MM.1S (cell line): ENCODE measurements at regions not wholly inside any gene's neighbourhood (a gene's known extent, or its start where the extent isn't known, plus 50 kb on each side); places are given as distances from the start of the nearest gene placed in this dataset.

Source experiments
- EZH2 ChIP-seq: fragments of 300-600 bp; sonication (generic); optimal IDR thresholded peaks from 2 replicates; pipeline ENCODE3; 2017; ENCODE audit warnings: low read depth, mild to moderate bottlenecking, antibody characterized with exemption, low read length, mixed read lengths
- EZH2phosphoT487 ChIP-seq: fragments of 300-600 bp; sonication (generic); IDR thresholded peaks from 2 replicates; pipeline ENCODE4 v1.6.1; 2018; ENCODE audit warnings: antibody characterized with exemption, low read length
- TF ChIP-seq, protein P1 (sequence below): fragments of 300-600 bp; sonication (generic); IDR thresholded peaks from 2 replicates; pipeline ENCODE4 v1.5.1; 2016; ENCODE audit warnings: antibody characterized with exemption, low read length, mixed read lengths

DNA sequence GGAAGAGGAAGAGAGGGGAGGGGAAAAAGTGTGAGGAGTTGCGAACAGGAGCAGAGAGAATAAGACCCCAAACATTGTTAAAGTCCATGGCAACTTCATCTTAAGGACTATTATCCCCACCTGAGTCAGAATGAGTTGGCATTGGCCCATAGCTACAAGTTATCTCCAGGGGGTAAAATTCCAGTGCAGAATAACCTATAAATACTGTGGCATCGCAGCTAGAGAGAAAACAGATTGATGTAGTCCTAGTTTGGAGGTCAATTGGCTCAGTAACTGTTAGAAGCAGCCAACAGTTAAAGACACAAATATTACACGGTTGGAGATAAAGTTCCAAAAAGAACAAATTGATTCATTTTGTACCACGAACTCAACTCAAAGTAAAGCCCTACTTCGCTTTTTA is 313.9 kb upstream of the CCDC54 start:
- TF ChIP-seq, protein P1, sequence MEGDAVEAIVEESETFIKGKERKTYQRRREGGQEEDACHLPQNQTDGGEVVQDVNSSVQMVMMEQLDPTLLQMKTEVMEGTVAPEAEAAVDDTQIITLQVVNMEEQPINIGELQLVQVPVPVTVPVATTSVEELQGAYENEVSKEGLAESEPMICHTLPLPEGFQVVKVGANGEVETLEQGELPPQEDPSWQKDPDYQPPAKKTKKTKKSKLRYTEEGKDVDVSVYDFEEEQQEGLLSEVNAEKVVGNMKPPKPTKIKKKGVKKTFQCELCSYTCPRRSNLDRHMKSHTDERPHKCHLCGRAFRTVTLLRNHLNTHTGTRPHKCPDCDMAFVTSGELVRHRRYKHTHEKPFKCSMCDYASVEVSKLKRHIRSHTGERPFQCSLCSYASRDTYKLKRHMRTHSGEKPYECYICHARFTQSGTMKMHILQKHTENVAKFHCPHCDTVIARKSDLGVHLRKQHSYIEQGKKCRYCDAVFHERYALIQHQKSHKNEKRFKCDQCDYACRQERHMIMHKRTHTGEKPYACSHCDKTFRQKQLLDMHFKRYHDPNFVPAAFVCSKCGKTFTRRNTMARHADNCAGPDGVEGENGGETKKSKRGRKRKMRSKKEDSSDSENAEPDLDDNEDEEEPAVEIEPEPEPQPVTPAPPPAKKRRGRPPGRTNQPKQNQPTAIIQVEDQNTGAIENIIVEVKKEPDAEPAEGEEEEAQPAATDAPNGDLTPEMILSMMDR, result no peak
- TF ChIP-seq EZH2, result no peak
- TF ChIP-seq EZH2phosphoT487, result no peak
